A673 (cell line): ENCODE measurements at regions not wholly inside any gene's neighbourhood (a gene's known extent, or its start where the extent isn't known, plus 50 kb on each side); places are given as distances from the start of the nearest gene placed in this dataset.

Experiments
- BruUV-seq: library from RNA; stranded (reverse); fragments of 400-500 nt; replicated peaks from 2 replicates; lab custom pipeline; 2021; lab: Mats Ljungman, UMichigan
- CTCF ChIA-PET: fragments of 300-600 bp; sonication (Branson Sonifier 250); formaldehyde crosslinking; loops from one replicate; lab custom pipeline; 2022; ENCODE audit warnings: antibody characterized with exemption; lab: Charles Lee
- POLR2A ChIA-PET: fragments of 300-600 bp; sonication (Branson Sonifier 250); formaldehyde crosslinking; loops from one replicate; lab custom pipeline; 2022; ENCODE audit warnings: antibody characterized with exemption; ENCODE audit not compliant: low non-redundant PET; lab: Charles Lee
- DNase-seq: peaks from one replicate; pipeline ENCODE4 v3.0.0-alpha.2; 2015; ENCODE audit warnings: low spot score
- H3K27ac ChIP-seq: fragments of 200-600 bp; sonication (generic); 2 replicates; pipeline ENCODE4 v1.5.1; 2016; ENCODE audit warnings: mixed run types, low read depth, mild to moderate bottlenecking, mixed read lengths, antibody characterized with exemption, low read length; ENCODE audit not compliant: poor library complexity, severe bottlenecking
- H3K27me3 ChIP-seq: fragments of 200-600 bp; sonication (generic); replicated peaks from 2 replicates; pipeline ENCODE4 v1.6.1; 2017; ENCODE audit warnings: mixed run types, low read depth, mild to moderate bottlenecking, mixed read lengths, antibody characterized with exemption, low read length; ENCODE audit not compliant: insufficient read depth, poor library complexity
- H3K36me3 ChIP-seq: fragments of 200-600 bp; sonication (generic); 2 replicates; pipeline ENCODE4 v1.6.1; 2016; ENCODE audit warnings: mixed run types, mild to moderate bottlenecking, mixed read lengths, antibody characterized with exemption, low read length; ENCODE audit not compliant: insufficient read depth, poor library complexity, severe bottlenecking
- H3K4me1 ChIP-seq: fragments of 200-600 bp; sonication (generic); 2 replicates; pipeline ENCODE4 v1.6.1; 2017; ENCODE audit warnings: mixed run types, mild to moderate bottlenecking, mixed read lengths, antibody characterized with exemption, low read length; ENCODE audit not compliant: insufficient read depth, poor library complexity, severe bottlenecking
- H3K4me3 ChIP-seq: fragments of 200-600 bp; sonication (generic); 2 replicates; pipeline ENCODE4 v1.5.1; 2016; ENCODE audit warnings: low read depth, mixed run types, mild to moderate bottlenecking, mixed read lengths, low read length; ENCODE audit not compliant: poor library complexity, severe bottlenecking
- H3K9me3 ChIP-seq: fragments of 200-600 bp; sonication (generic); 2 replicates; pipeline ENCODE4 v1.6.1; 2016; ENCODE audit warnings: mixed run types, low read depth, mild to moderate bottlenecking, mixed read lengths, antibody characterized with exemption, low read length; ENCODE audit not compliant: poor library complexity, severe bottlenecking
- CTCF ChIP-seq: fragments of 300-800, 200-600 bp; sonication (generic); conservative IDR thresholded peaks from 2 replicates; pipeline ENCODE4 v1.5.1; 2017; ENCODE audit warnings: low read depth, mild to moderate bottlenecking, antibody characterized with exemption, low read length, moderate library complexity, mixed read lengths
- EZH2 ChIP-seq: fragments of 200-600 bp; sonication (generic); IDR thresholded peaks from 2 replicates; pipeline ENCODE4 v1.6.1; 2017; ENCODE audit warnings: borderline replicate concordance, low read depth, mild to moderate bottlenecking, mixed read lengths, antibody characterized with exemption, low read length; ENCODE audit not compliant: poor library complexity, severe bottlenecking
- intact Hi-C: fragments of 100-400 bp; cut with micrococcal nuclease; formaldehyde crosslinking; loops from one replicate; pipeline ENCODE4 v1.10.0; 2022; ENCODE audit not compliant: unreplicated experiment

GRCh38 chr15:66849746-66850077 lies 147.7 kb downstream of the SMAD6 start:
- Histone ChIP-seq H3K27me3 (no peaks in the 10 kb centered on the region), H3K27ac (no peak overlapping the region), H3K4me1 (peaks cover 6% of the 10 kb centered on the region), H3K9me3 (no peaks in the 10 kb centered on the region), H3K36me3 (no peaks in the 10 kb centered on the region), H3K4me3 (no peak overlapping the region)
- intact Hi-C loops = loop anchor here (2.0 to 5.0 kb wide), 3 partner anchors 62 to 232 kb away; partner anchors contain the start of gene SMAD6
- TF ChIP-seq CTCF (no peak), EZH2 (no peak)
- no peak for DNase-seq
- no TSS peak for BruUV-seq
- POLR2A ChIA-PET = no interaction called here
- CTCF ChIA-PET = no interaction called here

GRCh38 chr15:66850078-66850991 lies 148.3 kb downstream of the SMAD6 start:
- no TSS peak for BruUV-seq
- TF ChIP-seq EZH2 (no peak), CTCF (no peak)
- POLR2A ChIA-PET = no interaction called here
- H3K36me3 ChIP-seq = no peaks in the 10 kb centered on the region
- CTCF ChIA-PET = interaction anchor here (1.0 to 2.6 kb wide), 7 partner anchors 11 to 247 kb away, joined by 3 to 16 read pairs (median 8); no protein-coding TSS in a partner anchor
- H3K9me3 ChIP-seq = no peaks in the 10 kb centered on the region
- H3K4me3 ChIP-seq = no peak overlapping the region
- no peaks in the 10 kb centered on the region for H3K27me3 ChIP-seq
- peaks cover 6% of the 10 kb centered on the region for H3K4me1 ChIP-seq
- intact Hi-C loops = loop anchor here (2.0 to 5.0 kb wide), 3 partner anchors 63 to 233 kb away; partner anchors contain the start of gene SMAD6
- H3K27ac ChIP-seq = no peak overlapping the region
- DNase-seq = no peak

GRCh38 chr15:66850996-66851310 lies 148.9 kb downstream of the SMAD6 start:
- TF ChIP-seq EZH2 (no peak), CTCF (no peak)
- Histone ChIP-seq H3K27ac (no peak overlapping the region), H3K4me1 (peaks cover 6% of the 10 kb centered on the region), H3K9me3 (no peaks in the 10 kb centered on the region), H3K4me3 (no peak overlapping the region), H3K27me3 (no peaks in the 10 kb centered on the region), H3K36me3 (no peaks in the 10 kb centered on the region)
- DNase-seq = no peak
- intact Hi-C loops = loop anchor here (1.0 to 5.0 kb wide), 4 partner anchors 64 to 248 kb away; partner anchors contain the start of gene SMAD6
- CTCF ChIA-PET = interaction anchor here (0.7 to 2.6 kb wide), 11 partner anchors 10 to 335 kb away, joined by 3 to 16 read pairs (median 5); no protein-coding TSS in a partner anchor
- BruUV-seq = no TSS peak
- POLR2A ChIA-PET = no interaction called here
